Ovary (tissue), 1 donor: ENCODE measurements at regions not wholly inside any gene's neighbourhood (a gene's known extent, or its start where the extent isn't known, plus 50 kb on each side); places are given as distances from the start of the nearest gene placed in this dataset. TPM values are rescaled to one million over a fixed set of nuclear protein-coding genes. Genes with fewer than 3 reads are reported as not detected.

Experiments used
- small RNA-seq: library from RNA; depleted of rRNA; stranded (forward); fragments of <200 nt; gene quantifications from one replicate; pipeline ENCODE3, GENCODE V24; 2016

Small RNA genes lying in the stretch of these regions (small RNA-seq; reads per million reads assigned to genes)
- gene AC104435.1 (not detected), gene AC105265.1 (not detected), gene RNA5SP136 (not detected), gene RNU1-62P (not detected), gene UBE2Q2P9 (not detected)
